GM19351 (cell line): ENCODE measurements at regions not wholly inside any gene's neighbourhood (a gene's known extent, or its start where the extent isn't known, plus 50 kb on each side); places are given as distances from the start of the nearest gene placed in this dataset.
A peak's percentile ranks its signal among the peaks of the same experiment; 100 is the strongest.
"Not testable (repeated sequence)": the region's sequence is repeated elsewhere in the genome, so short reads cannot be mapped to it uniquely, and the experiment has no call there.

Experiments used
- ATAC-seq: cut with Tn5 transposase; IDR thresholded peaks from one replicate; pipeline ENCODE4 v1.9.1; 2021; ENCODE audit warnings: mild to moderate bottlenecking, moderate library complexity; ENCODE audit not compliant: unreplicated experiment

- ATAC-seq = no peak
These were observed 86.0 kb downstream of the DTWD1 start for GRCh38 chr15:49706805-49707204.

- ATAC-seq = no peak
These were observed 86.8 kb downstream of the DTWD1 start for GRCh38 chr15:49707598-49707997.

GRCh38 chr15:49709646-49710214, 88.9 kb downstream of the DTWD1 start:
- ATAC-seq = no peak

- no peak for ATAC-seq
These were observed 91.3 kb downstream of the DTWD1 start for GRCh38 chr15:49712162-49712561.

- no peak for ATAC-seq
These were observed 92.1 kb downstream of the DTWD1 start for GRCh38 chr15:49712846-49713450.

GRCh38 chr15:49715211-49715610, 94.4 kb downstream of the DTWD1 start:
- peak; percentile 69 for ATAC-seq

GRCh38 chr15:49715701-49716100, 94.9 kb downstream of the DTWD1 start:
- no peak for ATAC-seq

- ATAC-seq = no peak
These were observed 97.4 kb downstream of the DTWD1 start for GRCh38 chr15:49718234-49718633.

GRCh38 chr15:49718846-49719245, 98.0 kb downstream of the DTWD1 start:
- ATAC-seq = no peak

- ATAC-seq = no peak
These were observed 99.4 kb downstream of the DTWD1 start for GRCh38 chr15:49720261-49720660.

GRCh38 chr15:49721091-49721490, 100.2 kb downstream of the DTWD1 start:
- ATAC-seq = no peak

GRCh38 chr15:49721621-49722020, 100.8 kb downstream of the DTWD1 start:
- ATAC-seq = no peak

GRCh38 chr15:49723981-49724380, 103.1 kb downstream of the DTWD1 start:
- ATAC-seq = no peak

- no peak for ATAC-seq
These were observed 110.6 kb downstream of the DTWD1 start for GRCh38 chr15:49731187-49732099.

- ATAC-seq = not testable (repeated sequence)
These were observed 111.3 kb downstream of the DTWD1 start for GRCh38 chr15:49732109-49732508.

GRCh38 chr15:49734089-49734488, 113.2 kb downstream of the DTWD1 start:
- ATAC-seq = not testable (repeated sequence)

- no peak for ATAC-seq
These were observed 114.1 kb downstream of the DTWD1 start for GRCh38 chr15:49734831-49735508.

- no peak for ATAC-seq
These were observed 116.3 kb downstream of the DTWD1 start for GRCh38 chr15:49737127-49737526.

GRCh38 chr15:49741712-49742111, 120.9 kb downstream of the DTWD1 start:
- no peak for ATAC-seq

GRCh38 chr15:49742381-49742780, 121.5 kb downstream of the DTWD1 start:
- no peak for ATAC-seq

GRCh38 chr15:49747340-49747739, 126.5 kb downstream of the DTWD1 start:
- no peak for ATAC-seq
